Adrenal gland (tissue), 9 donors: ENCODE measurements at regions not wholly inside any gene's neighbourhood (a gene's known extent, or its start where the extent isn't known, plus 50 kb on each side); places are given as distances from the start of the nearest gene placed in this dataset.

Source experiments
- DNase-seq, 7 donors: peaks; one replicate each; pipeline ENCODE4 v3.0.0-alpha.2; 2019 to 2020
- H3K27ac ChIP-seq, 5 donors: fragments of 200-600 bp; sonication (generic) in 4 of 5; 1 replicate in 3 of 5; 2 replicates in 2 of 5; pipeline versions ENCODE4 v1.5.1 to v1.8.0; 2016 to 2020; ENCODE audit warnings: mild to moderate bottlenecking in 1 of 5
- H3K27me3 ChIP-seq: fragments of 200-600 bp; 2 replicates; pipeline ENCODE4 v1.8.0; 2021
- H3K36me3 ChIP-seq, 2 donors: fragments of 200-600 bp; replicated peaks in 1 of 2; 1 replicate in 1 of 2; 2 replicates in 1 of 2; pipeline versions ENCODE4 v1.5.1 to v1.8.0; 2018 to 2022
- H3K4me1 ChIP-seq, 2 donors: fragments of 200-600 bp; replicated peaks in 1 of 2; 1 replicate in 1 of 2; 2 replicates in 1 of 2; pipeline versions ENCODE4 v1.5.1 to v1.8.0; 2018 to 2021
- H3K4me3 ChIP-seq, 4 donors: fragments of 200-600 bp; sonication (generic) in 3 of 4; one replicate each; pipeline ENCODE4 v1.5.1; 2016 to 2018
- H3K9me3 ChIP-seq, 3 donors: fragments of 200-600 bp; sonication (generic) in 1 of 3; replicated peaks in 1 of 3; 1 replicate in 2 of 3; 2 replicates in 1 of 3; pipeline versions ENCODE4 v1.5.1 to v1.8.0; 2016 to 2021
- POLR2A ChIP-seq, 2 donors: fragments of 450-650 bp; IDR thresholded peaks; one replicate each; pipeline ENCODE4 v1.6.1; 2017; ENCODE audit warnings: antibody characterized with exemption in 2 of 2, mild to moderate bottlenecking in 2 of 2, moderate library complexity in 1 of 2
- WGBS, 4 donors: extraction: QIAGEN DNeasy Blood & Tissue Kit in 2 of 4; methylation state at CpG; one replicate each; pipeline versions ENCODE4 v1.1.5 to v1.1.7; 2013 to 2017; 5-methylcytosine and 5-hydroxymethylcytosine counted together
- intact Hi-C, 2 donors: fragments of 100-400 bp; cut with DNase I; formaldehyde crosslinking; loops; one replicate each; pipeline versions ENCODE4 v1.14.1 to v1.15.0; 2022 to 2023
- TF ChIP-seq, protein P1 (sequence below), 6 experiments: fragments of 450-650 bp in 4 of 6; fragments of 200-600 bp in 2 of 6; sonication (generic) in 1 of 6; IDR thresholded peaks; 1 replicate in 5 of 6; 2 replicates in 1 of 6; pipeline versions ENCODE4 v1.5.1 to v1.8.0; 2016 to 2021; ENCODE audit warnings: antibody characterized with exemption in 6 of 6, mild to moderate bottlenecking in 2 of 6, moderate library complexity in 1 of 6
- donor health status: healthy with polysubstance abuse.
- donor health status: Bipolar disorder and iron deficiency.
- donor health status: DM: yes; HTN: yes; CAD: no.
- donor health status: DM: no; HTN: no; CAD: no.
- donor health status: DM: no; HTN: no; CAD: no.

DNA sequence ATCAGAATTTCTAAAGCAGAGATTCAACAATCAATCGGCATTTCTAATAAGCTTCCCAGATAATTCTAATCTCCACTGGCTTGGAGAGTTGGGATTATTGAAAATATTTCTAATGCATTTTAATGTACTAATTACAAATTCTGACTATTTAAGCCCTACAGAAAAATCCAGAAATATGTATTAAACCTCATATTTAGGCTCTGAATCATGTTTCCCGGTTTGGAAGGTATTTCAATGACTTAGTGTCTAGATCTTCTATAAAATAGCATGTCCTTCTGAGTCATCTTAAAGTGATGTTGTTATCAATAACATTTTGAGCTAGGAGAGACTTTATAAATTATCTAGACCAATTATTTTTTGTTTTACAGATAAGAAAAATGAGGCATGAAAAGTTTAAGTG, 258.8 kb upstream of the NRXN1 start:
- 67 to 77% (median 72%) methylated on average over 2 of the region's 2 CpGs for WGBS, 4 donors
- intact Hi-C loops = no loop called here
- Histone ChIP-seq H3K4me3 (no peak overlapping the region), H3K4me1 (no peaks in the 10 kb centered on the region), H3K27me3 (no peaks in the 10 kb centered on the region), H3K36me3 (no peaks in the 10 kb centered on the region), H3K9me3 (no peaks in the 10 kb centered on the region), H3K27ac (no peak overlapping the region)
- TF ChIP-seq POLR2A (IDR thresholded peaks at IDR 0.05) = no peak
- TF ChIP-seq, protein P1, sequence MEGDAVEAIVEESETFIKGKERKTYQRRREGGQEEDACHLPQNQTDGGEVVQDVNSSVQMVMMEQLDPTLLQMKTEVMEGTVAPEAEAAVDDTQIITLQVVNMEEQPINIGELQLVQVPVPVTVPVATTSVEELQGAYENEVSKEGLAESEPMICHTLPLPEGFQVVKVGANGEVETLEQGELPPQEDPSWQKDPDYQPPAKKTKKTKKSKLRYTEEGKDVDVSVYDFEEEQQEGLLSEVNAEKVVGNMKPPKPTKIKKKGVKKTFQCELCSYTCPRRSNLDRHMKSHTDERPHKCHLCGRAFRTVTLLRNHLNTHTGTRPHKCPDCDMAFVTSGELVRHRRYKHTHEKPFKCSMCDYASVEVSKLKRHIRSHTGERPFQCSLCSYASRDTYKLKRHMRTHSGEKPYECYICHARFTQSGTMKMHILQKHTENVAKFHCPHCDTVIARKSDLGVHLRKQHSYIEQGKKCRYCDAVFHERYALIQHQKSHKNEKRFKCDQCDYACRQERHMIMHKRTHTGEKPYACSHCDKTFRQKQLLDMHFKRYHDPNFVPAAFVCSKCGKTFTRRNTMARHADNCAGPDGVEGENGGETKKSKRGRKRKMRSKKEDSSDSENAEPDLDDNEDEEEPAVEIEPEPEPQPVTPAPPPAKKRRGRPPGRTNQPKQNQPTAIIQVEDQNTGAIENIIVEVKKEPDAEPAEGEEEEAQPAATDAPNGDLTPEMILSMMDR (IDR thresholded peaks at IDR 0.05) = no peak
- no peak for DNase-seq

DNA sequence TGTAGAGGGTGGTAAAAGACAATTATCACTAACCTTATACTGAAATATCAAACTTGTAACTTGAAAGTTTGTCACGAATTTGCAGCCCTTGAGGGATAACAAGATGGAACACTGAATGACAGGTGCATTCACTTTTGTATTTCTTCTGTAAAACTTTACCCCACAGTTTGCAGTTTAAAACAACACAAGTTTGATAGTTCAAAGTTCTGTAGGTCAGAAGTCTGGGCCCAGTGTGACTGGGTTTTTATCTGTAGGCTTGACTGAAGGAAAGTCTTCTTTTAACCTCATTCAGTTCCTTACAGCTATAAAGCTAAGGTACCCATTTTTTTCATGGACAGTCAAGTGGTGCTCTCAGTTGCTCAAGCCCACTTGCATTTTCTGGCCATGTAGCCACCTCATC, 257.1 kb upstream of the NRXN1 start:
- H3K36me3 ChIP-seq = no peaks in the 10 kb centered on the region
- intact Hi-C loops = no loop called here

GRCh38 chr2:51268191-51268590, 236.3 kb upstream of the NRXN1 start:
- no peaks in the 10 kb centered on the region for H3K4me1 ChIP-seq
- no peaks in the 10 kb centered on the region for H3K27me3 ChIP-seq
- H3K27ac ChIP-seq = no peak overlapping the region
- intact Hi-C loops = no loop called here
- H3K36me3 ChIP-seq = no peaks in the 10 kb centered on the region
- H3K4me3 ChIP-seq = no peak overlapping the region
- 44 to 69% (median 61%) methylated on average over 1 of the region's 1 CpG for WGBS, 4 donors
- TF ChIP-seq POLR2A (IDR thresholded peaks at IDR 0.05) = no peak
- TF ChIP-seq, protein P1 (IDR thresholded peaks at IDR 0.05) = no peak
- DNase-seq = no peak
- peaks cover 0 to 7% (median 0%) of the 10 kb centered on the region in 3 donors for H3K9me3 ChIP-seq

More for the DNA sequence above, 257.1 kb upstream of the NRXN1 start:
- H3K27ac ChIP-seq = no peak overlapping the region
- 44 to 85% (median 54%) methylated on average over 1 of the region's 1 CpG for WGBS, 4 donors
- no peak for DNase-seq
- no peak overlapping the region for H3K4me3 ChIP-seq
- H3K27me3 ChIP-seq = no peaks in the 10 kb centered on the region
- H3K4me1 ChIP-seq = no peaks in the 10 kb centered on the region
- no peaks in the 10 kb centered on the region for H3K9me3 ChIP-seq
- TF ChIP-seq, protein P1 (IDR thresholded peaks at IDR 0.05) = no peak
- no peak for TF ChIP-seq POLR2A (IDR thresholded peaks at IDR 0.05)

GRCh38 chr2:51265539-51265938, 233.6 kb upstream of the NRXN1 start:
- H3K4me3 ChIP-seq = no peak overlapping the region
- WGBS, 4 donors = 70 to 82% (median 77%) methylated on average over 2 of the region's 2 CpGs
- no peak for DNase-seq
- peaks cover 0 to 7% (median 0%) of the 10 kb centered on the region in 3 donors for H3K9me3 ChIP-seq
- no peak overlapping the region for H3K27ac ChIP-seq
- no peaks in the 10 kb centered on the region for H3K4me1 ChIP-seq
- TF ChIP-seq, protein P1 (IDR thresholded peaks at IDR 0.05) = no peak
- no peak for TF ChIP-seq POLR2A (IDR thresholded peaks at IDR 0.05)
- intact Hi-C loops = no loop called here
- no peaks in the 10 kb centered on the region for H3K27me3 ChIP-seq
- no peaks in the 10 kb centered on the region for H3K36me3 ChIP-seq
